ENCODE measurements at regions not wholly inside any gene's neighbourhood (a gene's known extent, or its start where the extent isn't known, plus 50 kb on each side); places are given as distances from the start of the nearest gene placed in this dataset.

- no peak for FAIRE-seq
- CTCF ChIA-PET: interaction anchor here (1.4 to 1.5 kb wide), 2 partner anchors 11 to 13 kb away, joined by 3 read pairs; no protein-coding TSS in a partner anchor
Observed at GRCh38 chr5:92713826-92714225, 867.2 kb downstream of the NR2F1-AS1 start.

More at GRCh38 chr5:92713826-92714225, 867.2 kb downstream of the NR2F1-AS1 start:
- Histone ChIP-seq H2AFZ (ENCODE audit: low read depth, low read length) (no peak overlapping the region), H3K9ac (replicated peaks; ENCODE audit: extremely low read depth, insufficient read depth, low read length) (no peak overlapping the region), H3K4me1 (ENCODE audit: control insufficient read depth, extremely low read depth, insufficient read depth, low read length) (no peaks in the 10 kb centered on the region), H4K20me1 (replicated peaks; ENCODE audit: control insufficient read depth, extremely low read depth, insufficient read depth, low read length) (no peaks in the 10 kb centered on the region), H3K9me1 (replicated peaks; ENCODE audit: control insufficient read depth, extremely low read depth, insufficient read depth, low read length) (no peaks in the 10 kb centered on the region), H3K27me3 (ENCODE audit: control insufficient read depth in 2 of 2, insufficient read depth in 2 of 2, low read length in 2 of 2) (no peaks in the 10 kb centered on the region), H3K4me2 (ENCODE audit: insufficient read depth, low read length) (no peak overlapping the region), H3K79me2 (ENCODE audit: control insufficient read depth, insufficient read depth, low read length) (no peaks in the 10 kb centered on the region), H3K36me3 (ENCODE audit: control insufficient read depth in 2 of 2, extremely low read depth in 1 of 2, insufficient read depth in 2 of 2, low read length in 2 of 2) (no peaks in the 10 kb centered on the region), H3K9me3 (replicated peaks; ENCODE audit: control insufficient read depth, insufficient read depth, low read length) (no peaks in the 10 kb centered on the region), H3K27ac (ENCODE audit: insufficient read depth, low read depth, low read length) (no peak overlapping the region), H3K4me3 (replicated peaks in 1 of 3; ENCODE audit: insufficient read depth in 1 of 3, low read depth in 1 of 3, low read length in 3 of 3) (no peak overlapping the region)
- intact Hi-C loops (cut with micrococcal nuclease): no loop called here
- TF ChIP-seq POLR2A (IDR thresholded peaks at IDR 0.05; ENCODE audit: low read depth, low read length) (no peak), CTCF (IDR thresholded peaks at IDR 0.05; ENCODE audit: extremely low read depth in 1 of 2, insufficient read depth in 1 of 2, low read depth in 1 of 2, low read length in 2 of 2) (no peak), EZH2 (IDR thresholded peaks at IDR 0.05; ENCODE audit: borderline replicate concordance, low read depth, low read length, severe bottlenecking) (no peak), POLR2AphosphoS5 (IDR thresholded peaks at IDR 0.05; ENCODE audit: insufficient read depth, low read depth, low read length) (no peak), FOS (IDR thresholded peaks at IDR 0.05; ENCODE audit: borderline replicate concordance, insufficient read depth, low read length) (no peak), JUN (IDR thresholded peaks at IDR 0.05; ENCODE audit: borderline replicate concordance, insufficient read depth, insufficient read length, low read depth) (no peak), GATA2 (IDR thresholded peaks at IDR 0.05; ENCODE audit: insufficient read depth, insufficient read length, low read depth, low read length) (no peak), MYC (IDR thresholded peaks at IDR 0.05; ENCODE audit: low read depth, low read length) (no peak)
- TF ChIP-seq, protein P1, sequence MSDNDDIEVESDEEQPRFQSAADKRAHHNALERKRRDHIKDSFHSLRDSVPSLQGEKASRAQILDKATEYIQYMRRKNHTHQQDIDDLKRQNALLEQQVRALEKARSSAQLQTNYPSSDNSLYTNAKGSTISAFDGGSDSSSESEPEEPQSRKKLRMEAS (IDR thresholded peaks at IDR 0.05; ENCODE audit: insufficient read depth, insufficient read length): no peak
- POLR2A ChIA-PET: no interaction called here
- dilution Hi-C loops (cut with MboI; ENCODE audit: extremely low pct_ligation_motif_present, low sequenced_read_pairs): no loop called here
- no peak for DNase-seq (ENCODE audit: low read depth, low spot score)
- no TSS peak for BruUV-seq (replicated peaks)

Data from endothelial cell of umbilical vein (primary cell).